ENCODE measurements at regions not wholly inside any gene's neighbourhood (a gene's known extent, or its start where the extent isn't known, plus 50 kb on each side); places are given as distances from the start of the nearest gene placed in this dataset.

DNA sequence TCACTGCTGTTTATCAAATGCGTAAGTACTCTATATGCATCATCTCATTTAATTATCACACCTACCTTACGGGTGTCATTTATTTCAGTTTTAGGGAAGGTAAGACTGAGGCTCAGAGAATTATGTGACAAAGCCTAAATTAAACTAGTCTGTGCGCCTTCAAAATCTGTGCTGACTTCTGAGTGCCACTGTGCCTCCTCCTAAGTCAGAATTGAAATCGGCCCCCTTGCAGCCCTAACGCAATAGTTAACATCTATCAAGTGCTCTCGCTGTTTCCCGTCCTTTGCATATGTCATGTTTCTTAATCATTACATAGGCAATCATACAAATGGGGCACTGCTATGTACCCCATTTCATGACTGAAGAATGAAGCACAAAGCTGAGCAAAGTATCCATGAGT, 79.0 kb upstream of the PDE10A start:
- CTCF ChIA-PET, result no interaction called here
- ATAC-seq (no peak), DNase-seq (ENCODE audit: low spot score) (no peak)
- H3K4me3 Mint-ChIP-seq, result no peak overlapping the region
- POLR2A ChIA-PET, result no interaction called here
- peaks cover 2% of the 10 kb centered on the region; the same call in 1 of the 2 replicates for H3K27me3 Mint-ChIP-seq (ENCODE audit: low read depth)
- H3K4me1 Mint-ChIP-seq, result no peaks in the 10 kb centered on the region
- TF ChIP-seq SOX15 (CRISPR knock-in tag; IDR thresholded peaks at IDR 0.05) (no peak), EMX1 (CRISPR knock-in tag; IDR thresholded peaks at IDR 0.05) (no peak), ZNF423 (CRISPR knock-in tag; IDR thresholded peaks at IDR 0.05) (no peak), TCF7 (CRISPR knock-in tag; IDR thresholded peaks at IDR 0.05; ENCODE audit: low read depth) (no peak), JAZF1 (CRISPR knock-in tag; IDR thresholded peaks at IDR 0.05) (no peak), NR3C1 (CRISPR knock-in tag; conservative IDR thresholded peaks at IDR 0.05; ENCODE audit: low read depth) (no peak), OVOL2 (CRISPR knock-in tag; IDR thresholded peaks at IDR 0.05; ENCODE audit: borderline replicate concordance) (no peak), NR1H2 (CRISPR knock-in tag; IDR thresholded peaks at IDR 0.05) (no peak), FOXP1 (CRISPR knock-in tag; IDR thresholded peaks at IDR 0.05; ENCODE audit: borderline replicate concordance) (no peak)
- TF ChIP-seq, protein P1, sequence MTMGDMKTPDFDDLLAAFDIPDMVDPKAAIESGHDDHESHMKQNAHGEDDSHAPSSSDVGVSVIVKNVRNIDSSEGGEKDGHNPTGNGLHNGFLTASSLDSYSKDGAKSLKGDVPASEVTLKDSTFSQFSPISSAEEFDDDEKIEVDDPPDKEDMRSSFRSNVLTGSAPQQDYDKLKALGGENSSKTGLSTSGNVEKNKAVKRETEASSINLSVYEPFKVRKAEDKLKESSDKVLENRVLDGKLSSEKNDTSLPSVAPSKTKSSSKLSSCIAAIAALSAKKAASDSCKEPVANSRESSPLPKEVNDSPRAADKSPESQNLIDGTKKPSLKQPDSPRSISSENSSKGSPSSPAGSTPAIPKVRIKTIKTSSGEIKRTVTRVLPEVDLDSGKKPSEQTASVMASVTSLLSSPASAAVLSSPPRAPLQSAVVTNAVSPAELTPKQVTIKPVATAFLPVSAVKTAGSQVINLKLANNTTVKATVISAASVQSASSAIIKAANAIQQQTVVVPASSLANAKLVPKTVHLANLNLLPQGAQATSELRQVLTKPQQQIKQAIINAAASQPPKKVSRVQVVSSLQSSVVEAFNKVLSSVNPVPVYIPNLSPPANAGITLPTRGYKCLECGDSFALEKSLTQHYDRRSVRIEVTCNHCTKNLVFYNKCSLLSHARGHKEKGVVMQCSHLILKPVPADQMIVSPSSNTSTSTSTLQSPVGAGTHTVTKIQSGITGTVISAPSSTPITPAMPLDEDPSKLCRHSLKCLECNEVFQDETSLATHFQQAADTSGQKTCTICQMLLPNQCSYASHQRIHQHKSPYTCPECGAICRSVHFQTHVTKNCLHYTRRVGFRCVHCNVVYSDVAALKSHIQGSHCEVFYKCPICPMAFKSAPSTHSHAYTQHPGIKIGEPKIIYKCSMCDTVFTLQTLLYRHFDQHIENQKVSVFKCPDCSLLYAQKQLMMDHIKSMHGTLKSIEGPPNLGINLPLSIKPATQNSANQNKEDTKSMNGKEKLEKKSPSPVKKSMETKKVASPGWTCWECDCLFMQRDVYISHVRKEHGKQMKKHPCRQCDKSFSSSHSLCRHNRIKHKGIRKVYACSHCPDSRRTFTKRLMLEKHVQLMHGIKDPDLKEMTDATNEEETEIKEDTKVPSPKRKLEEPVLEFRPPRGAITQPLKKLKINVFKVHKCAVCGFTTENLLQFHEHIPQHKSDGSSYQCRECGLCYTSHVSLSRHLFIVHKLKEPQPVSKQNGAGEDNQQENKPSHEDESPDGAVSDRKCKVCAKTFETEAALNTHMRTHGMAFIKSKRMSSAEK (CRISPR knock-in tag; IDR thresholded peaks at IDR 0.05; ENCODE audit: borderline replicate concordance), result no peak
- TF ChIP-seq, protein P2, sequence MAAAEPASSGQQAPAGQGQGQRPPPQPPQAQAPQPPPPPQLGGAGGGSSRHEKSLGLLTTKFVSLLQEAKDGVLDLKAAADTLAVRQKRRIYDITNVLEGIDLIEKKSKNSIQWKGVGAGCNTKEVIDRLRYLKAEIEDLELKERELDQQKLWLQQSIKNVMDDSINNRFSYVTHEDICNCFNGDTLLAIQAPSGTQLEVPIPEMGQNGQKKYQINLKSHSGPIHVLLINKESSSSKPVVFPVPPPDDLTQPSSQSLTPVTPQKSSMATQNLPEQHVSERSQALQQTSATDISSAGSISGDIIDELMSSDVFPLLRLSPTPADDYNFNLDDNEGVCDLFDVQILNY (CRISPR knock-in tag; IDR thresholded peaks at IDR 0.05), result no peak
- TF ChIP-seq, protein P3, sequence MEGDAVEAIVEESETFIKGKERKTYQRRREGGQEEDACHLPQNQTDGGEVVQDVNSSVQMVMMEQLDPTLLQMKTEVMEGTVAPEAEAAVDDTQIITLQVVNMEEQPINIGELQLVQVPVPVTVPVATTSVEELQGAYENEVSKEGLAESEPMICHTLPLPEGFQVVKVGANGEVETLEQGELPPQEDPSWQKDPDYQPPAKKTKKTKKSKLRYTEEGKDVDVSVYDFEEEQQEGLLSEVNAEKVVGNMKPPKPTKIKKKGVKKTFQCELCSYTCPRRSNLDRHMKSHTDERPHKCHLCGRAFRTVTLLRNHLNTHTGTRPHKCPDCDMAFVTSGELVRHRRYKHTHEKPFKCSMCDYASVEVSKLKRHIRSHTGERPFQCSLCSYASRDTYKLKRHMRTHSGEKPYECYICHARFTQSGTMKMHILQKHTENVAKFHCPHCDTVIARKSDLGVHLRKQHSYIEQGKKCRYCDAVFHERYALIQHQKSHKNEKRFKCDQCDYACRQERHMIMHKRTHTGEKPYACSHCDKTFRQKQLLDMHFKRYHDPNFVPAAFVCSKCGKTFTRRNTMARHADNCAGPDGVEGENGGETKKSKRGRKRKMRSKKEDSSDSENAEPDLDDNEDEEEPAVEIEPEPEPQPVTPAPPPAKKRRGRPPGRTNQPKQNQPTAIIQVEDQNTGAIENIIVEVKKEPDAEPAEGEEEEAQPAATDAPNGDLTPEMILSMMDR (IDR thresholded peaks at IDR 0.05), result no peak
- TF ChIP-seq, protein P4, sequence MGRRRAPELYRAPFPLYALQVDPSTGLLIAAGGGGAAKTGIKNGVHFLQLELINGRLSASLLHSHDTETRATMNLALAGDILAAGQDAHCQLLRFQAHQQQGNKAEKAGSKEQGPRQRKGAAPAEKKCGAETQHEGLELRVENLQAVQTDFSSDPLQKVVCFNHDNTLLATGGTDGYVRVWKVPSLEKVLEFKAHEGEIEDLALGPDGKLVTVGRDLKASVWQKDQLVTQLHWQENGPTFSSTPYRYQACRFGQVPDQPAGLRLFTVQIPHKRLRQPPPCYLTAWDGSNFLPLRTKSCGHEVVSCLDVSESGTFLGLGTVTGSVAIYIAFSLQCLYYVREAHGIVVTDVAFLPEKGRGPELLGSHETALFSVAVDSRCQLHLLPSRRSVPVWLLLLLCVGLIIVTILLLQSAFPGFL (CRISPR knock-in tag; IDR thresholded peaks at IDR 0.05; ENCODE audit: borderline replicate concordance), result no peak
- TF ChIP-seq, protein P5, sequence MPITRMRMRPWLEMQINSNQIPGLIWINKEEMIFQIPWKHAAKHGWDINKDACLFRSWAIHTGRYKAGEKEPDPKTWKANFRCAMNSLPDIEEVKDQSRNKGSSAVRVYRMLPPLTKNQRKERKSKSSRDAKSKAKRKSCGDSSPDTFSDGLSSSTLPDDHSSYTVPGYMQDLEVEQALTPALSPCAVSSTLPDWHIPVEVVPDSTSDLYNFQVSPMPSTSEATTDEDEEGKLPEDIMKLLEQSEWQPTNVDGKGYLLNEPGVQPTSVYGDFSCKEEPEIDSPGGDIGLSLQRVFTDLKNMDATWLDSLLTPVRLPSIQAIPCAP (CRISPR knock-in tag; IDR thresholded peaks at IDR 0.05), result no peak
- TF ChIP-seq, protein P6, sequence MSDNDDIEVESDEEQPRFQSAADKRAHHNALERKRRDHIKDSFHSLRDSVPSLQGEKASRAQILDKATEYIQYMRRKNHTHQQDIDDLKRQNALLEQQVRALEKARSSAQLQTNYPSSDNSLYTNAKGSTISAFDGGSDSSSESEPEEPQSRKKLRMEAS (CRISPR knock-in tag; IDR thresholded peaks at IDR 0.05), result no peak
- TF ChIP-seq, protein P7, sequence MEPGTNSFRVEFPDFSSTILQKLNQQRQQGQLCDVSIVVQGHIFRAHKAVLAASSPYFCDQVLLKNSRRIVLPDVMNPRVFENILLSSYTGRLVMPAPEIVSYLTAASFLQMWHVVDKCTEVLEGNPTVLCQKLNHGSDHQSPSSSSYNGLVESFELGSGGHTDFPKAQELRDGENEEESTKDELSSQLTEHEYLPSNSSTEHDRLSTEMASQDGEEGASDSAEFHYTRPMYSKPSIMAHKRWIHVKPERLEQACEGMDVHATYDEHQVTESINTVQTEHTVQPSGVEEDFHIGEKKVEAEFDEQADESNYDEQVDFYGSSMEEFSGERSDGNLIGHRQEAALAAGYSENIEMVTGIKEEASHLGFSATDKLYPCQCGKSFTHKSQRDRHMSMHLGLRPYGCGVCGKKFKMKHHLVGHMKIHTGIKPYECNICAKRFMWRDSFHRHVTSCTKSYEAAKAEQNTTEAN (CRISPR knock-in tag; IDR thresholded peaks at IDR 0.05), result no peak
- TF ChIP-seq, protein P8, sequence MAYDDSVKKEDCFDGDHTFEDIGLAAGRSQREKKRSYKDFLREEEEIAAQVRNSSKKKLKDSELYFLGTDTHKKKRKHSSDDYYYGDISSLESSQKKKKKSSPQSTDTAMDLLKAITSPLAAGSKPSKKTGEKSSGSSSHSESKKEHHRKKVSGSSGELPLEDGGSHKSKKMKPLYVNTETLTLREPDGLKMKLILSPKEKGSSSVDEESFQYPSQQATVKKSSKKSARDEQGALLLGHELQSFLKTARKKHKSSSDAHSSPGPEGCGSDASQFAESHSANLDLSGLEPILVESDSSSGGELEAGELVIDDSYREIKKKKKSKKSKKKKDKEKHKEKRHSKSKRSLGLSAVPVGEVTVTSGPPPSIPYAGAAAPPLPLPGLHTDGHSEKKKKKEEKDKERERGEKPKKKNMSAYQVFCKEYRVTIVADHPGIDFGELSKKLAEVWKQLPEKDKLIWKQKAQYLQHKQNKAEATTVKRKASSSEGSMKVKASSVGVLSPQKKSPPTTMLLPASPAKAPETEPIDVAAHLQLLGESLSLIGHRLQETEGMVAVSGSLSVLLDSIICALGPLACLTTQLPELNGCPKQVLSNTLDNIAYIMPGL (CRISPR knock-in tag; IDR thresholded peaks at IDR 0.05), result no peak
- no peak overlapping the region for H3K27ac Mint-ChIP-seq
- peaks cover 5% of the 10 kb centered on the region for H3K36me3 Mint-ChIP-seq
- peaks cover 21% of the 10 kb centered on the region for H3K9me3 Mint-ChIP-seq
